HG03432 (cell line): ENCODE measurements at regions not wholly inside any gene's neighbourhood (a gene's known extent, or its start where the extent isn't known, plus 50 kb on each side); places are given as distances from the start of the nearest gene placed in this dataset.
"Not testable (repeated sequence)": the region's sequence is repeated elsewhere in the genome, so short reads cannot be mapped to it uniquely, and the experiment has no call there.

Experiments
- ATAC-seq: cut with Tn5 transposase; IDR thresholded peaks from one replicate; pipeline ENCODE4 v1.9.1; 2021; ENCODE audit warnings: mild to moderate bottlenecking, moderate library complexity; ENCODE audit not compliant: unreplicated experiment

DNA sequence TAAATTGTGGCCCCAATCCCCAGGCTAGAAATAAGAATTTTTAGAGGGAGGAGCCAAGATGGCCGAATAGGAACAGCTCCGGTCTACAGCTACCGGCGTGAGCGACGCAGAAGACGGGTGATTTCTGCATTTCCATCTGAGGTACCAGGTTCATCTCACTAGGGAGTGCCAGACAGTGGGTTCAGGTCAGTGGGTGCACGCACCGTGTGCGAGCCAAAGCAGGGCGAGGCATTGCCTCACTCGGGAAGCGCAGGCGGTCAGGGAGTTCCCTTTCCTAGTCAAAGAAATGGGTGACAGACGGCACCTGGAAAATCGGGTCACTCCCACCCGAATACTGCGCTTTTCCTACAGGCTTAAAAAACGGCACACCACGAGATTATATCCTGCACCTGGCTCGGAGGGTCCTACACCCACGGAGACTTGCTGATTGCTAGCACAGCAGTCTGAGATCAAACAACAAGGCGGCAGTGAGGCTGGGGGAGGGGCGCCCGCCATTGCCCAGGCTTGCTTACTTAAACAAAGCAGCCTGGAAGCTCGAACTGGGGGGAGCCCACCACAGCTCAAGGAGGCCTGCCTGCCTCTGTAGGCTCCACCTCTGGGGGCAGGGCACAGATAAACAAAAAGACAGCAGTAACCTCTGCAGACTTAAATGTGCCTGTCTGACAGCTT, 257.7 kb upstream of the MEIS1 start:
- not testable (repeated sequence) for ATAC-seq

DNA sequence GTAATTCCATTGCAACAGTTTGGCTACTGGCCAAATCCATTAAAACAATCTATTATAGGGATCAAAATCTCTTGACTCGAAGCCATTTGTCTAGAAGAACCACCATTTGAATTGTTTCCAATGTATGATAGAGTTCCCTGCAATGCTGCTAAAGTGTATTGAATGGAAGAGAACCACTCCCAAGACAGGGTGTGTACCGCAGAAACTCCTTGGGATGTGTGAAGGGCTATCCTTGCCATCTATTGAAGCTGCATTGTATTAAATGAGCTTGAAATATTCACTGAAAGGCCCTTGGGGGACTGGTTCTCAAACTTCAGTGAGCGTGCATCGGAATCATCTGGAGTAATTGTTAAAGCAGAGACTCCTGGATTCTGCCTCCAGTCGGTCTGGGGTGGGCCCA, 260.4 kb upstream of the MEIS1 start:
- no peak for ATAC-seq

DNA sequence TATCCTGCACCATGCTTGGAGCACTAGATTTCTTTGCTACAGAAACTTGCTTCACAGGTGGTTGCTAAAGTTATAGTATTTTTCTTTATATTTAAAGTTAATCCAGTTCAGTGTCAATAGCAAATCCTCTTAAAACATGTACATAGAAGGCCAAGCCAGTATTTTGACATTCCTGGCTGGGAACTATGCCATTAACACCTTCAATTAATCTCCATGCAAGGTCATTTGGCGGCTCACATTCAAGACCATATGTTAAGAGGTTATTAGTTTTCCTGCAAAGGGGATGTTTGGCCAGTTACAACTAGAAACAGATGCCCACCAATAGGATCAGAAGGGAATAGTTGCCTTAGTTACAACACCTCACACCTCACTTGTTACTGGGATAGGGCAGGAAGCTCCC, 261.3 kb upstream of the MEIS1 start:
- ATAC-seq: no peak

DNA sequence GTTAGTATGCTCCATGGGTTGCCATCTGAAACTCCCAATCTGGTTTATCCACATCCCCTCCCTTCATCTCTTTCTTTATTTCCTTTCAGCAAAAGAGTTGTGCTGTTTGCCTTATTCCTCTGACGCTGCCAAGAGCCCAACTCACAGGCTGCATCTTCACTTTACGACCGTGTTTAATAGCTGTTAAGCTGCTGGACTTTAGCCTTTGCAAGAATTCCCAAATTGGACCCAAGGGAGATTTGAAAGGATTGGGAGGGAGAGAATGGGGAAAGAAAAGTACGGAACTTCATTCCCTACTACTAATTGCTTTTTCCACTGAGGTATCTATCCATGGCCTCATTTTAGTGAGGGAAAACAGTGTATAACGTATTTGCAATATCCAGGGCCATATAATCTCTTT, 263.4 kb upstream of the MEIS1 start:
- ATAC-seq: no peak

DNA sequence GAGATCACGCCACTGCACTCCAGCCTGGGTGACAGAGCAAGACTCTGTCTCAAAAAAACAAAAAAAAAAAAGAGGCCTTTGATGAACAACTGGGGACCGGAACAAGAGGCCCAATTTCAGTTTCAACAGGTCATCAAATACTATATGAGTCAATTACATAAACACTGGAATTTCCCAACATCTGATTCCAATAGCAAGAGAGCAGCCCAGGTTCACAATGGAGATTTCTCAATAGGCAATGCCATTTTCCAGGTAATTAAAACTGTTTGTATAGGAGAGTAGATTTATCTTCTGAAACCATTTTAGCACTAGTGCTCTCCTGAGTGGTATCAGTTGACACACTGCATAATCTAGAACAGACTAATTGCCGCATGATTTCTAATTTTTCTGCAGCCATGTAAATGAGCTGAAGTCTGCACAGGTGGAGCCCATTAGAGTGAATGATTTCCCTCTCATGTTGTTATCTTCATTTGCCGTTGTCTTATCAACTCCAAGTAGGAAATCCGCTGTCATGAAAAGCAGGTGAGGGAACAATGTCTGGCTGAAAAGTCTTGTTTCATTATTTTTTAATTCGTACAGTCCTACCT, 264.1 kb upstream of the MEIS1 start:
- ATAC-seq: no peak

DNA sequence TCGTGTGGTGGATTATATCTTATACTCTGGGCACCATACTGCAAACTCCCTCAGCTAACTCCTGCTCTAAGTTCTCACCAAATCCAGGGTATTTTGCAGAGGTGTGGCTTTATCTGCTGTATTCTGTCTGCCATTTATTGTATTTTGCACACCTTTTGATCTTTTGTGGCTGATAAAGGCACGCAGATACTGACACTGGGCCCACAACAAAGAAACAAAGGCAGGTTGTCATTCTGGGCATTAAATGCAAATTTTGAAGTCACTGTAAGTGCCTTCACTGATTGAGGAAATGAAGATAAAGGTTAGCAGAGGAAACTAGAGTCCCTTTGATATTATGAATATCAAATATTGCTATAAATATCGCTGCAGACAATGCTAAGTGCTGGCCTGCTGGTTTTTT, 265.8 kb upstream of the MEIS1 start:
- no peak for ATAC-seq

DNA sequence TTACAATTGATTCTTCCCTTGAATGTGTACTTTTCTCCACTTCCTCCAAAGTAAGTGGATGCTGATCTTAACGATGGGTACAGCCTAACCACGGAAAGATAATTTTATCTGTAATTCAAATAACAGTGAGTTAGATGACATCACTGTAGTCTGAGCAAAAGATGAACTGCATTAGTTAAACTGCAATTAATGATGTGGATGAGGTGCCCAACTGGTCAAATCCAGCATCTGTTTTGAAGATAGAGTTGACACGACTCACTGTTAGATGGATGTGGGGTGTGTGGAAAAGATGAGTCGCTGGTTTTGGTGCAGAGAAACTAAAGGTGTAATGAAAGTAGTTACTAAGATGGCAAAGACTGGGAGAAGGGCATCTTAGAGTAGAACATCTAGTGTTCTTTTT, 270.5 kb upstream of the MEIS1 start:
- ATAC-seq: no peak

DNA sequence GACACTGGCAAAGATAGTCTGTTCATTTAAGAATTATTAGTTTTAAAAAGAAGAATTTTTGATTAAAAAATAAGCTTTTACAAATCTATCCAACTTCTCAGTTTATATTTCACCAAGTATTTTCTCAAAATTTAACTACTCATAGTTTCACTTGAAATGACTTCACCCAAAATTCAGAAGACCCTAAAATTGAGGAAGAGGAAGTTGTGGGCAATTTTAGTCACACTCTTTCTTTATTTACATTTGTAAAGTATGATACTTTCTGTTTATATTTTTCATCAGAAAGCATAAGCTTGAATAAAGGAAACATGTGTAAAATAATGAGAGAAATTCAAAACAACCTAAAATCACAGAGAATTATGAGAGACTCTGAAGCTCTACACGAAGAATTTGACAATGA, 278.8 kb upstream of the MEIS1 start:
- ATAC-seq: no peak

DNA sequence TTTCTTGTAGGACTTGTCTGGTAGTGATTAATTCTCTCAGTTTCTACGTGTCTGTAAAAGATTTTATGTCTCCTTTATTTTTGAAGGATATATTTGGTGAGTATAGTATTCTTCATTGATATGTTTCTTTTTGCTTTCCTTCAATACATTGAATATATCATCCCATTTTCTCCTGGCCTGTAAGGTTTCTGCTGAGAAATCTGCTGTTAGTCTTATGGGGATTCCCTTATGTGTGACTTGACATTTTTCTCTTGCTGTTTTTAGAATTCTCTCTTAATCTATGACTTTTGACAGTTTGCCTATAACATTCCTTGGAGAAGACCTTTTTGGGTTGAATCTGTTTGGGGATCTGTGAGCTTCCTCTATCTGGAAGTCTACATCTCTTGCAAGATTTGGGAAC, 281.0 kb upstream of the MEIS1 start:
- no peak for ATAC-seq

DNA sequence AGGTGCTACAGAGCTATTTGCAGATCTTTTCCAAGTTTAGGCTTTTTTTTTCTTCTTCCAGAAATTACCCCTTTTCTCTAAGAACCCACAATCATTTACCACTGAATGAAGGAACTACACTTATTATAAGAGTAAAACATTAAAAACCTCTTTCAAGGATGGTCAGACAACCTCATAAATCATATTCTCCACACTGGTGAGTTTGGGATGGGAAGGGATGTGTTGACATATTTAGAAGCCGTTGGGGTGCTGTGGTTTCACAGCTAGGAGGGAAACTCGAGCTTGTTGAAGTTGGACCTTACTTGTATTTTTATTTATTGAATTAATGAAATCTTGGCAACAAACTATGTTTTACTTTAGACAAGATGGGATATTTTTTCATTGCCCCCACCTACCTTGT, 289.4 kb upstream of the MEIS1 start:
- no peak for ATAC-seq

DNA sequence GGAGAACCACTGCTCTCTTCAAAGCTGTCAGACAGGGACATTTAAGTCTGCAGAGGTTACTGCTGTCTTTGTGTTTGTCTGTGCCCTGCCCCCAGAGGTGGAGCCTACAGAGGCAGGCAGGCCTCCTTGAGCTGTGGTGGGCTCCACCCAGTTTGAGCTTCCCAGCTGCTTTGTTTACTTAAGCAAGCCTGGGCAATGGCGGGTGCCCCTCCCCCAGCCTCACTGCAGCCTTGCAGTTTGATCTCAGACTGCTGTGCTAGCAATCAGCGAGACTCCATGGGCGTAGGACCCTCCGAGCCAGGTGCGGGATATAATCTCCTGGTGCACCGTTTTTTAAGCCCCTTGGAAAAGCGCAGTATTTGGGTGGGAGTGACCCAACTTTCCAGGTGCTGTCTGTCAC, 290.6 kb upstream of the MEIS1 start:
- ATAC-seq: not testable (repeated sequence)

DNA sequence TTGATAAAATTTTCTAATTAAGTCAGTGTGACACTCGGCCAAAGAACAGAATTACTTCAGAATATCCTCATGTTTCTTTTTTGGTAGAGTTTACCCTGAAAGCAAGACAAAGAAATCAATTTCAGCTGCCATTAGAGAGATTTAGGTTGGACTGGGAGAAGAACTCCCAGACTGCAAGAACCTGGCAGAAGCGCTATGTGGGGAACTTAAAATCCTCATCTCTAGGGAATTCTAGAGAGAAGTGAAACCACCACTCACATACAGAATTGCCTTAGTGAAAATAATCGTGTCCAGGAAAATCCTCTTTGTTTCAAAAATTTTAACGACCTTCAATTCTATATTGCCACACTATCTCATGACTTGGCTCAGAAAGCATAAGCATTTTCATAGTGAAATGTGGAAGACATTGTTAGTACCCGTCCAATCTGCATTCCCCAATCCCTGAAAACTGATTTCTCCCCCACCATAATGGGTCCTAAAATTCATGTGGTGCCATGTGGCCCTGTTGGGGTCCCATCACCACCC, 297.3 kb upstream of the MEIS1 start:
- ATAC-seq: no peak

DNA sequence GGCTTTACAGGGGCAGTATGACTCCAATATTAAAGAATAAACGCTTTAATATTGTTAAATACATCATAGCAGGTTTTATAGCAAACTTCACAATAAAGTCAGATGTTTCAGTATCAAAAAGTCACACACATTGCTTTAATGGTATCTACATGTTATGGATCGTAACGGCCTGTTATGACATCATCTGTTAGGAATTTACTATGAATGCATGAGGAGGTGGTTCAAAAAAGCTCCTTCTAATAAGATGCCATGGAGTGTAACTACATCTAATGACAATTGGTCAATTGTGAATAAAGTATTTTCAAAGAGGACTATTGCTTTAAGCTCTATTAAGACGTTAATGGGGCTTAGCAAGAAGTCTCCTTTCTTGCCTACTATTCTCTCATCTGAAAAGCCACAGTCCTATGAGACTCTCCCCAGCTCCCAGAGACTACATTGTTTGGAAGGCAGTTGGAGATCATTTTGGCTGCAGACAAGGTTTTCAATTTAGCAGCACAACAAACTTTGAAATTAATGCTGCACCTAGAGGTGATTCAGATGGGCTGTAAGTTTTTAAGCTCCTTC, 300.7 kb upstream of the MEIS1 start:
- no peak for ATAC-seq

DNA sequence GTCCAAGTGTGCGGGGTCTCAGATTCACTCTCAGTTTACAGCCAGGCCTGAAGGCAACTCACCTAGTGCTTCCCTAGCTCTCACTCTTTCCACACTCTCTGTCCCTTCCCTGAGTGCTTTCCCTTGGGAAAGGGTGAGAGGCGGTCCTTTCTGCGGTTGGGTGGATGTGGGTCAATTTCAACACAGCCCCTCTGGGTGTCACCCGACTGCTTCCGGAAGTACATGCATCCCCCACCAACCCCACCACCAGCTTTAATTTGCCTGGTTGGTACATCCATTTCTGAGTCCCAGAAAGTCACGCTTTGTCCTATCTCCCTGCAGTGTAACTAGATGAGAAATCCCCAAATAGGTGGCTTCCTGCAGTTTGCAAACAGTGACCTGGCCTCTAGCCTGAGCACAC, 307.3 kb upstream of the MEIS1 start:
- no peak for ATAC-seq

DNA sequence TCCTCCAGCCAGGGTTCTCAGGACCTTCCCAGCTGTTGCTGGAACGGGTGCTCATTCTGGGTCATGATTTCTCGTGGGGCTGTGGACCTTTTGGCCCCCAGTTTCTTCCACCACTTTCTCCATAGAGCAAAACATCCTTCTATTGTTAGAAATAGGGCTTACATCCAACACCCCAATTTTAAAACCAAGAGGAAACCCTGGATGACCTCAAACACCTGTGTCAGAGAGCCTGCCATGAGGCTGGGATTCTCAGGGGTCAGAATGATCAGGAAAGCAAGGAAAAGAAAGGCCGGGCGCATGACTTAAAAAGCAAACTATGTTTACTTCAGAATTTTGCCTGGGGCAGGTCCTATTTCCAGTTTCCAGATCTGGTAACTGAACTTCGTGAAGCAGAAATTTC, 307.9 kb upstream of the MEIS1 start:
- no peak for ATAC-seq

DNA sequence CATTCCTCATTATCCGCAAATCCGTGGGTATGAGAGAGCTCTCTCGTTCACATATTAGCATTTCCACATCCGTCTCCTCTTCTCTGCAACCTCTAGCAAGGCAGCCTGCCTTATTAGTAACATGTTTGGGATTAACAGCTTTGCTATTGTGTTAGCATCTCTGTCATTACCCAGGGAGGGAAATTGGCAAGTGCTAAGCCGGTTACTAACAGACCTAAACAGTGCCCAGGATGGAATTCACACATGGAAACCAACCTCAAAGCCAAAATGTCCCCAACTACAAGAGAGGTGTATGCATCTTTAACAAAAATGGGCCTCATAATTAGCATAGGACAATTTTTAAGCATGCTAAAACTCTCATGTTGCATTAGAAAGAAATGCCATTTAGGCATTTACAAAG, 309.0 kb upstream of the MEIS1 start:
- ATAC-seq: no peak

DNA sequence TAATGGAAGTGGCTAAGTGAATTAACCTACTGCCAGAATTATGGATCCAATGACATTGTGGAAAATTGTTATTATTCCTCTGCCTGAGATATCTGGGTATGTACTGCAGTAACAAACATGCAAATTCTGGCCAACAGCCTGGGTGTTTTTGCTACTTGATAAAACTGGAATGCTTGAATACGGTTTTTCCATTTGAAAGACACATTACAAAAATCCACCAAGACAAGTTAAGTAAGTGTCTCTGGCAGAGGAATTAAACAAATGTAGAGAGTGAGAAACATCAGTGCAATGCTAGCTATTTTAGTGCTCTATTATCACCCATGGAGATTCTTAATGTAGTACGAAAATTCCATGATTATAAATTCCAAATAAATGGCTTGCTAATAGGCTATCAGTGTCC, 312.4 kb upstream of the MEIS1 start:
- ATAC-seq: no peak

DNA sequence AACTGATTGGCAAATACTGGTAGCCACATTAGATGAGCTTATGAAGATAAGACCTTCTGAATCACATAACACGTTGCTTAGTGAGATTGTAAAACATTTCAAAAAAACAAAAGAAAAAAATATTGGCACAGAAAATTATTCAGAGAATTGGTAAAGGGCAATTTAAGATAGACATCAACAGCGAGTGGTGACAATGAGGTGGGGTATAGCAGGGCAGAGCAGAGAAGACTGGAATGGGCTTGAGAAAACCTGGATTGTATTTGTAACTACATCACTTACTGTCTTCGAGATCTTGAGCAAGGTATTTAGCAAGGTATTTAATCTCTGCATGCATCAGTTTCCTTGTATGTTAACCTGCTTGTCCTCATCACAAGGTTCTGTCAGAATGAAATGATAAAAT, 313.0 kb upstream of the MEIS1 start:
- ATAC-seq: no peak

DNA sequence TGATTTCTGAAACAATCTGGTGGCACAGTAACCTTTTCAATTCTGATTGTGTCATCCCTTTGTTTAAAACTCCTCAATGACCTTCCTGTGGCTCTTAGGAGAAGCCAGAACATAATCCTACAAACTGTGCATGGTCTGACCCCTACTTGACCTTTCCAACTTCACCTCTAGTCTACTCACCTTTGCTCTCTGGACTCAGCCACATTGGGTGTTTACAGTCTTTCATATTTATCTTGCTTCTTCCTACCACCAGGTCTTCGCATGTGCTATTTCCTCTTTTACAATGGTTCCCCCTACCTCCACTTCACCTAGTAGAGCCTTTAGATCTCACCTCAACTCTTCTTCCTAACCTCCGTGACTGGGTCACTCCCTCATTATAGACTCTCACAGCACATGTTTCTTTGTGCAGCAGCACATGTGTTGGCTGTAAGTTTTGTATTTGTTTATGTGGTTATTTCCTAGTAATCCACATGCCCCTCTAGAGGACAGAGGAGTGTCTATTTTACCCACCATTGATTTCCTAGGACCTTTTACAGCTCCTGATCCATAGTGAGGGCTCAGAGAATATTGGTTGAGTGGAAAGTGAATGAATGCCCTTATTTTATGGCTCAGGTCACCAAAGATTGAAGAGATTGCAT, 320.8 kb upstream of the MEIS1 start:
- ATAC-seq: no peak

DNA sequence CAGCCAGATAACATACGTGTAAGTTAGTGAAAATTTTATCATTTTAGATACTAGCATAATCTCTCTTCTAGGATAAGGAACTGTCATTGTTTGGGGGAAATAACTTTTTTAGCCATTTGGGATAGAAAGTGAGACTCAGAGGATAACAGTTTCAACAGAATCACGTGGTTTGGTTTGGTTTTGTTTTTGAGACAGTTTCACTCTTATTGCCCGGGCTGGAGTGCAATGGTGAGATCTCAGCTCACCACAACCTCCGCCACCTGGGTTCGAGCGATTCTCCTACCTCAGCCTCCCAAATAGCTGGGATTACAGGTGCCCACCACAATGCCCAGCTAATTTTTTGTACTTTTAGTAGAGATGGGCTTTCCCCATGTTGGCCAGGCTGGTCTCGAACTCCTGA, 323.2 kb upstream of the MEIS1 start:
- ATAC-seq: no peak

DNA sequence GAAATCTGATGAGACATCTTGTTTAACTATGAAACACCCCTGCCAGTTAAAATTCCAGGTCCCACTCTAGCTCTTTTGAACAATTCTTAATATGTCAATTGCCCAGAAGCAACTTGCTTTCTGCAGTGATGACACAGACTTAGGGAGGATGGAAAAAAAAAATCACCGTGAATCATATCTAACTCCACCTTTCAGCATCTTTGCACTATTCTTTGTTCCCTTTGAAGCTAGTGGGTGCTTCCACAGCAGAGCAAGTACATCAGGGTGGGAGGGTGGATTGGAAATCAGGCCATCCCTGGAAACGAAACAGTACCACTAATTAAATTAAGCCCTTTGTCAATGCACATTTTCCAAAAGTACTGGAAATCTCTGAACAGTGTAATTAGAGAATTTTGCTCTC, 324.3 kb upstream of the MEIS1 start:
- ATAC-seq: no peak

DNA sequence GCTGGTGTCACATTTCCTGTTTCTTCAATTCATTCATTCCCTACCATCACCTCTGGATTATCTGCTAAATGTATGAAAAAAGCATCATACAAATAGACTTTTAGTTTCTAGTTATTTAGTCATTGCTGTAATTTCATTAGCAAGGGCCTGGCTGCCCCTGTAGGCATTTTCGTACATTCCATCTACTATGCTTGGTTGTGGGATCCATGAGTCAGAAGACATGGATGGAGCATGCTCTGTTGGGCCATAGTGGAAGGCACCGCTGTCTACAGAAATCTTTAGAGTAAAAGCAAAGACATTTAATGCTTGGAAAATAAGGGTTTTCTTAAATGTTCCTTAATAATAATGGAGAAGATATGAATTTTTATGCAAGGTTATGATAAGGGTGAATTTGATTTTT, 324.8 kb upstream of the MEIS1 start:
- no peak for ATAC-seq
